SKM-1 treated with dmso at 0.1 percent for 144 hours (cell line): ENCODE measurements at regions not wholly inside any gene's neighbourhood (a gene's known extent, or its start where the extent isn't known, plus 50 kb on each side); places are given as distances from the start of the nearest gene placed in this dataset.
"Not testable (repeated sequence)": the region's sequence is repeated elsewhere in the genome, so short reads cannot be mapped to it uniquely, and the experiment has no call there.

Source experiments
- DNase-seq: peaks from one replicate; lab custom pipeline; 2025; ENCODE audit not compliant: unreplicated experiment; lab: John Stamatoyannopoulos, UW

- DNase-seq: no peak
Observed at GRCh38 chr3:68676136-68676535, 256.2 kb downstream of the TAFA4 start.

- no peak for DNase-seq
Observed at GRCh38 chr3:68667346-68667745, 265.0 kb downstream of the TAFA4 start.

GRCh38 chr3:68666429-68667136, 265.8 kb downstream of the TAFA4 start:
- DNase-seq: no peak

GRCh38 chr3:68664276-68664675, 268.1 kb downstream of the TAFA4 start:
- no peak for DNase-seq

- no peak for DNase-seq
Observed at GRCh38 chr3:68662176-68662575, 270.2 kb downstream of the TAFA4 start.

DNA sequence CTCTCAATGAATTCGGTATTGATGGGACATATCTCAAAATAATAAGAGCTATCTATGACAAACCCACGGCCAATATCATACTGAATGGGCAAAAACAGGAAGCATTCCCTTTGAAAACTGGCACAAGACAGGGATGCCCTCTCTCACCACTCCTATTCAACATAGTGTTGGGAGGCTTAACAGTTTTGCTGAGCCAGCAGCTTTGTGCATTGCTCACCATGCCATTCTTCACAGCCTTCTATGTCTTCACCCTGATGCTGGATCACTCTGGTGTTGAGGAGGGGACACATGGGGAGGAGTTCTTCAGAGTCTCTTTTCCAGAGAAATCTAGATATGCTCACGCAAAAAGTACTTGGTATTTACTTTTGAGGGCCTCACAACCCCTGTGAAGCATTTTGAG, 281.7 kb downstream of the TAFA4 start:
- DNase-seq: not testable (repeated sequence)

GRCh38 chr3:68648494-68648893, 283.9 kb downstream of the TAFA4 start:
- DNase-seq: no peak

DNA sequence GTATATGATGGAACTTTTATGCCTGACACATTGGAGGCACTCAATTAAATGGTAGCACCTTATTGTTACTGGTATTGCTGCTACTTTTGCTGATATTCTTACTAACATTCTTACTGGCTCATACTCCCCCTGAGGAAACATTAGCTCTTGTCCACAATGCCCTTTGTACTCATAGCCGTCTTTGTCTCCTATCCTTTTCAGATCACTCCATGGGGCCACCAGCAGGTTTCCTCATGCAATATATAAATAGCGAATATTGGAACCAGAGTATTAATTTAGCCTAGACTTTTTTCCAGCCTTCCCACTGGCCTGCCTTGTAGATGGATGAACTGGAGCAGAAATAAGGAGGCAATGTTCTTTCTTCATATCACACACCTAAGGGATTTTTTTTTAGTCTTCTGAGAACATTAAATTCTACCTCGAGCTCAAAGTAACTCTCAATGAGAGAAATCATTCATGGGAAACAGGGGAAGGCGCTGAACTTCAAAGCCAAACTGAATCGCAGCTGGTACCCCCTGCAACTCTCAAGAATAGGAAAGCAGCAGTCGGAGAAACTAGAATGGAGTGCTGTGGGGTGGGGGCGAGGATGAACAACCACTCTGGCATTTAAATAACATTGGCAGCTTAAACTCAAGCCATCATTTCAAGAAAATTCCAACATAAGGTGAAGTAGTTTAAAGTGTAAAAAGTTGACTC, 300.3 kb downstream of the TAFA4 start:
- DNase-seq: no peak

GRCh38 chr3:68620211-68620610, 312.1 kb downstream of the TAFA4 start:
- DNase-seq: no peak

- DNase-seq: no peak
Observed at GRCh38 chr3:68614087-68614486, 318.3 kb downstream of the TAFA4 start.

- DNase-seq: no peak
Observed at GRCh38 chr3:68571321-68571720, 361.0 kb downstream of the TAFA4 start.

- no peak for DNase-seq
Observed at GRCh38 chr3:68560728-68561127, 371.6 kb downstream of the TAFA4 start.

DNA sequence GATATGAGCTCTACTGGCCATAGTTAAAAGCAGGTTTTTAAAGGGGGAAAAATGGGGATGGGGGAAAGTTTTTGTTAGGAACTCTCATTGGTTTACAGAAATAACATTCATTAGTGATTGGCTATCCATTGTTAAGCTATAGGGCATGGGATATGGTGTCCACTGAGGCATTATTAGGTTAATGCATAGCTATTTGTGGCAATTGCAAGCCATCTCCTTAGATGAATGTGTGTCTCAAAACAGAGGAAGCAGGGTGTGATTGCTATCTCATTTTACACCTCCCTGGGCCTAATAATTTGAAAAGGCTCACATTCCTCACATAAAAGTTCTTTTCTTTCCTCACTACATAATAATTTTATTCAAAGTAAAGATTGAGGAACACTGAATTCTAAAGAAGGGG, 396.6 kb downstream of the TAFA4 start:
- DNase-seq: no peak

- DNase-seq: no peak
Observed at GRCh38 chr3:68523330-68523729, 409.0 kb downstream of the TAFA4 start.

DNA sequence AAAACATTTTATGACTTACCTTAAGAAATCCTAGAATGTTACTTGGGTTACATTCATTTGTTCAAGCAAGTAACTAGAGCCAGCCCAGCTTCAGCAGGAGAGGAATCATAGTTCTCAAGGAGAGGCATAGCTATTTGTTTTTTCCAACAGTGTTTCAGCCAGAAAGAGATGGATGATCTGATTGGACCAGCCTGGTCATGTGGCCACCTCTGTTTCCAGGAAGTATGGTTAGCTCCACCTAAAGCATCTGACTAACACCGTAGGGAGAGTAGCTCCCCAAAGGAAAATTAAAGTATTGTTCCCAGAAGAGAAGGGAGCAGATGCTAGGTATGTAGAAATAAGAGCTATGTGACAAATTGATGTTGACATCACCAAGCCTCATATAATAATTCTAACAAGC, 417.1 kb downstream of the TAFA4 start:
- no peak for DNase-seq

DNA sequence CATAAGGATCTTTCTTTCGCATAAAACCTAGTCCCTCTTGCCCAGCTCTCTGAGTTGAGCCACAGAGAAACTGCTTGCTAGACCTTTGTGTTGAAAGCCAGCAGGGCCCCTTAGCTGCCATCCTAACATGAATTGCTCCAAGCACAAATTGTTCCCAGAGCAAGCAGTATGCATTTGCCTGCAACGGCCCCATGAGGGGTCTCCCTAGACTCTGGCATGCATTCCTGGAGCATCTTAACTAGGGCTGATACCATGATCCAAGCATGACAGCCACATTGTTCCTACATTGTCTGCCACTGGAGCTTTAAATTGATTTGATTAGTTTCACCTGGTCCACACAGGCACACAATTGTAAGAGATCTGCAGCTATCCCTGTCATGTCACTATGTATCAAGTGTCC, 428.1 kb downstream of the TAFA4 start:
- DNase-seq: no peak

GRCh38 chr3:68485845-68486244, 446.5 kb downstream of the TAFA4 start:
- not testable (repeated sequence) for DNase-seq

GRCh38 chr3:68485051-68485450, 447.3 kb downstream of the TAFA4 start:
- DNase-seq: no peak

DNA sequence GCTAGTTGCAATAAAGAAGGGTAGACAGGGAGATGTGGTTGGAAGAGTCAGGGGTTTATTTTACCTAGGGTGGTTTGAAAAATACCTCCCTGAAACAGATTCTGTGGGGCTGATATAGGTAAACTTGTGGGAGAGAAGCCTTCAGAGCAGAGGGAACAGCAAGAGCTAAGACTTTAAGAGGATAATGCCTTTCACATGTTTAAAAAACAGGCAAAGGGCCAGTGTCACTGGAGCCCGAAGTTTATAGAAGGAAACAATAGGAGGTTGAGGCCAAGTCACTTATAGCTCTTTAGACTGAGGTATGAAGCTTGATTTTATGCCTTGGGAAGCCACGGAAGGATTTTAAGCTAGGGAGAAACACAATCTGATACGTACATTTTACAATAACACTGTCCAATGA, 448.7 kb downstream of the TAFA4 start:
- no peak for DNase-seq

- no peak for DNase-seq
Observed at GRCh38 chr3:68483041-68483440, 449.3 kb downstream of the TAFA4 start.

- DNase-seq: no peak
Observed at GRCh38 chr3:68482565-68482964, 449.8 kb downstream of the TAFA4 start.

DNA sequence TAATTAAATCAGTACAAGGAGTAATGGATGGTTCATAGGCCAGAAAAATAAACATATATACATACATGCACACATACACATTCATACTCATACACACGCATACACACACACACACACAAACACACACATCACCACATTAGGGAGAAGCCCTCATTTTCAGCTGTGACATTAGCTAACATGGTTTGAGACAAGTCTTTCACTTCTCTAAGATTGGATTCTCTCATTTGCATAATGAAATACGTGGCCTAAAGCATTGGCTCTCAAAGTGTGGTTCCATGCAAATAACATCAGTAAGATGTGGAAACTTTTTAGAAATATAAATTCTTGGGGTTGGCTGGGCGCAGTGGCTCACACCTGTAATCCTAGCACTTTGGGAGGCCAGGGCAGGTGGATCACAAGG, 452.6 kb downstream of the TAFA4 start:
- DNase-seq: no peak
